ENCODE measurements at regions not wholly inside any gene's neighbourhood (a gene's known extent, or its start where the extent isn't known, plus 50 kb on each side); places are given as distances from the start of the nearest gene placed in this dataset.

DNA sequence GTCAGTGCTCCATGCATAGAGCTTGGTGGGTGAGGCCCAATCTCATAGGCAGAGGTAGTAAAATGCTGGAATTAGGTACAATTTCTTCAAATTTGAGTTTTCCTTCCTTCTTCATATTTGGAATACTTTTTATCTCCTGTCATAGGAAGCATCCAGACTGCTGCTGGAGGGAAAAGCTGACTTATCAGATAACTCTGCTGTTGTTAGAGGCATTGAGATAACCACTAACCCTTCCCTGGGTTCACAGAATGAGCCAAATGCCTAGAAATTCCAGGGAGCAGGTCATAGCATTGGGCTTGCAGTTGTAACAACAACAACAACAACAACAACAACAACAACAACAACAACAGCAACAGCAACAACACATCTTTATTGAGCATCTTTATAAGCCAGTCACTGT lies 332.7 kb downstream of the PDCD6IP start:
- TF ChIP-seq, protein P1, sequence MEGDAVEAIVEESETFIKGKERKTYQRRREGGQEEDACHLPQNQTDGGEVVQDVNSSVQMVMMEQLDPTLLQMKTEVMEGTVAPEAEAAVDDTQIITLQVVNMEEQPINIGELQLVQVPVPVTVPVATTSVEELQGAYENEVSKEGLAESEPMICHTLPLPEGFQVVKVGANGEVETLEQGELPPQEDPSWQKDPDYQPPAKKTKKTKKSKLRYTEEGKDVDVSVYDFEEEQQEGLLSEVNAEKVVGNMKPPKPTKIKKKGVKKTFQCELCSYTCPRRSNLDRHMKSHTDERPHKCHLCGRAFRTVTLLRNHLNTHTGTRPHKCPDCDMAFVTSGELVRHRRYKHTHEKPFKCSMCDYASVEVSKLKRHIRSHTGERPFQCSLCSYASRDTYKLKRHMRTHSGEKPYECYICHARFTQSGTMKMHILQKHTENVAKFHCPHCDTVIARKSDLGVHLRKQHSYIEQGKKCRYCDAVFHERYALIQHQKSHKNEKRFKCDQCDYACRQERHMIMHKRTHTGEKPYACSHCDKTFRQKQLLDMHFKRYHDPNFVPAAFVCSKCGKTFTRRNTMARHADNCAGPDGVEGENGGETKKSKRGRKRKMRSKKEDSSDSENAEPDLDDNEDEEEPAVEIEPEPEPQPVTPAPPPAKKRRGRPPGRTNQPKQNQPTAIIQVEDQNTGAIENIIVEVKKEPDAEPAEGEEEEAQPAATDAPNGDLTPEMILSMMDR (IDR thresholded peaks at IDR 0.05; ENCODE audit: extremely low read depth in 1 of 2, insufficient read depth in 1 of 2, low read depth in 1 of 2, low read length in 2 of 2) = no peak
- TF ChIP-seq POLR2A (IDR thresholded peaks at IDR 0.05; ENCODE audit: low read depth, low read length) (no peak), MAX (IDR thresholded peaks at IDR 0.05; ENCODE audit: insufficient read depth, insufficient read length) (no peak), JUN (IDR thresholded peaks at IDR 0.05; ENCODE audit: borderline replicate concordance, insufficient read depth, insufficient read length, low read depth) (no peak), EZH2 (IDR thresholded peaks at IDR 0.05; ENCODE audit: borderline replicate concordance, low read depth, low read length, severe bottlenecking) (no peak), POLR2AphosphoS5 (IDR thresholded peaks at IDR 0.05; ENCODE audit: insufficient read depth, low read depth, low read length) (no peak)

All from endothelial cell of umbilical vein (primary cell).